Activated CD4-positive, alpha-beta T cell treated with anti-CD3 and anti-CD28 coated beads, Interleukin-2, amount 50 U/mL, for 1 hour (primary cell): ENCODE measurements at regions not wholly inside any gene's neighbourhood (a gene's known extent, or its start where the extent isn't known, plus 50 kb on each side); places are given as distances from the start of the nearest gene placed in this dataset.

ENCODE experiments used
- DNase-seq: peaks from one replicate; pipeline ENCODE4 v3.0.0-alpha.2; 2020

- no peak for DNase-seq
These were observed 1211.5 kb downstream of the PCDH17 start for GRCh38 chr13:58843071-58843470.

- no peak for DNase-seq
These were observed 1212.0 kb downstream of the PCDH17 start for GRCh38 chr13:58843567-58843966.

- DNase-seq: no peak
These were observed 1218.6 kb downstream of the PCDH17 start for GRCh38 chr13:58850161-58850560.

- no peak for DNase-seq
These were observed 1220.5 kb downstream of the PCDH17 start for GRCh38 chr13:58852076-58852475.

- no peak for DNase-seq
These were observed 1223.7 kb downstream of the PCDH17 start for GRCh38 chr13:58855283-58855682.

GRCh38 chr13:58858870-58859371, 1227.4 kb downstream of the PCDH17 start:
- no peak for DNase-seq

GRCh38 chr13:58865286-58865685, 1233.7 kb downstream of the PCDH17 start:
- no peak for DNase-seq

GRCh38 chr13:58869566-58869965, 1238.0 kb downstream of the PCDH17 start:
- DNase-seq: no peak

- DNase-seq: no peak
These were observed 1244.9 kb downstream of the PCDH17 start for GRCh38 chr13:58876473-58876872.

- DNase-seq: no peak
These were observed 1247.6 kb downstream of the PCDH17 start for GRCh38 chr13:58879114-58879513.

GRCh38 chr13:58882516-58882915, 1251.0 kb downstream of the PCDH17 start:
- DNase-seq: no peak

GRCh38 chr13:58883405-58883804, 1251.9 kb downstream of the PCDH17 start:
- no peak for DNase-seq

GRCh38 chr13:58884353-58885209, 1253.0 kb downstream of the PCDH17 start:
- DNase-seq: no peak

- DNase-seq: no peak
These were observed 1257.9 kb downstream of the PCDH17 start for GRCh38 chr13:58889474-58889873.

GRCh38 chr13:58893396-58893795, 1261.9 kb downstream of the PCDH17 start:
- no peak for DNase-seq

- no peak for DNase-seq
These were observed 1257.3 kb downstream of the DIAPH3 start for GRCh38 chr13:58906329-58907007.

- no peak for DNase-seq
These were observed 1256.4 kb downstream of the DIAPH3 start for GRCh38 chr13:58907347-58907746.

GRCh38 chr13:58908019-58908679, 1255.6 kb downstream of the DIAPH3 start:
- DNase-seq: no peak

- DNase-seq: no peak
These were observed 1244.2 kb downstream of the DIAPH3 start for GRCh38 chr13:58919551-58919950.

GRCh38 chr13:58921129-58921528, 1242.6 kb downstream of the DIAPH3 start:
- no peak for DNase-seq

- no peak for DNase-seq
These were observed 1236.9 kb downstream of the DIAPH3 start for GRCh38 chr13:58926858-58927257.

- DNase-seq: no peak
These were observed 1230.3 kb downstream of the DIAPH3 start for GRCh38 chr13:58933475-58933874.

GRCh38 chr13:58935689-58936088, 1228.0 kb downstream of the DIAPH3 start:
- no peak for DNase-seq

GRCh38 chr13:58946274-58946673, 1217.5 kb downstream of the DIAPH3 start:
- no peak for DNase-seq
